Transverse colon (tissue), 4 donors: ENCODE measurements at regions not wholly inside any gene's neighbourhood (a gene's known extent, or its start where the extent isn't known, plus 50 kb on each side); places are given as distances from the start of the nearest gene placed in this dataset.

Experiments used
- DNase-seq: peaks from one replicate; pipeline ENCODE4 v3.0.0-alpha.2; 2019
- H3K27ac ChIP-seq, 4 donors: fragments of 200-600 bp; sonication (generic); 2 replicates each; pipeline ENCODE4 v1.5.1; 2016 to 2018; ENCODE audit warnings: inconsistent platforms in 4 of 4
- H3K27me3 ChIP-seq: fragments of 200-600 bp; sonication (generic); 2 replicates; pipeline ENCODE4 v1.5.1; 2017; ENCODE audit warnings: inconsistent platforms
- H3K36me3 ChIP-seq, 4 donors: fragments of 200-600 bp; sonication (generic); 2 replicates each; pipeline ENCODE4 v1.5.1; 2017 to 2019; ENCODE audit warnings: inconsistent platforms in 4 of 4
- H3K4me1 ChIP-seq, 4 donors: fragments of 200-600 bp; sonication (generic); 2 replicates each; pipeline ENCODE4 v1.5.1; 2017 to 2020; ENCODE audit warnings: inconsistent platforms in 4 of 4
- H3K4me3 ChIP-seq, 4 donors: fragments of 200-600 bp; sonication (generic); 1 replicate in 1 of 4; 2 replicates in 3 of 4; pipeline versions ENCODE4 v1.5.1 to v1.6.1; 2017 to 2019; ENCODE audit warnings: inconsistent platforms in 4 of 4
- H3K9me3 ChIP-seq, 2 donors: fragments of 200-600 bp; sonication (generic); 2 replicates each; pipeline ENCODE4 v1.5.1; 2017 to 2019; ENCODE audit warnings: inconsistent platforms in 2 of 2
- EP300 ChIP-seq: sonication (generic); formaldehyde crosslinking; IDR thresholded peaks from one replicate; pipeline ENCODE4 v1.6.1; 2017; ENCODE audit warnings: antibody characterized with exemption, low read depth
- POLR2A ChIP-seq: fragments of 450-650 bp; IDR thresholded peaks from one replicate; pipeline ENCODE4 v1.6.1; 2016; ENCODE audit warnings: antibody characterized with exemption, mild to moderate bottlenecking, moderate library complexity
- POLR2AphosphoS5 ChIP-seq, 3 donors: sonication (generic); formaldehyde crosslinking; IDR thresholded peaks; one replicate each; pipeline ENCODE4 v1.6.1; 2016; ENCODE audit warnings: antibody characterized with exemption in 3 of 3
- WGBS, 2 donors: methylation state at CpG; one replicate each; pipeline ENCODE4 v1.1.5; 2018; ENCODE audit warnings: low coverage in 1 of 2; 5-methylcytosine and 5-hydroxymethylcytosine counted together
- in situ Hi-C, 4 donors: fragments of 200-750 bp; cut with MboI; loops; one replicate each; pipeline versions ENCODE4 v1.15.0 to v1.15.1; 2017; ENCODE audit warnings: low sequenced_read_pairs in 3 of 4, low pct_ligation_motif_present in 1 of 4, low pct_unique_long_range_greater_than_20kb in 1 of 4
- intact Hi-C: fragments of 100-400 bp; cut with DNase I; formaldehyde crosslinking; loops from one replicate; pipeline ENCODE4 v1.15.1; 2023; ENCODE audit warnings: low total_unique reads
- TF ChIP-seq, protein P1 (sequence below), 5 experiments: fragments of 200-600 bp in 3 of 5; fragments of 450-650 bp in 2 of 5; sonication (generic) in 3 of 5; IDR thresholded peaks; 1 replicate in 2 of 5; 2 replicates in 3 of 5; pipeline ENCODE4 v1.5.1; 2016 to 2017; ENCODE audit warnings: antibody characterized with exemption in 5 of 5, inconsistent platforms in 3 of 5, mild to moderate bottlenecking in 2 of 5, moderate library complexity in 1 of 5

DNA sequence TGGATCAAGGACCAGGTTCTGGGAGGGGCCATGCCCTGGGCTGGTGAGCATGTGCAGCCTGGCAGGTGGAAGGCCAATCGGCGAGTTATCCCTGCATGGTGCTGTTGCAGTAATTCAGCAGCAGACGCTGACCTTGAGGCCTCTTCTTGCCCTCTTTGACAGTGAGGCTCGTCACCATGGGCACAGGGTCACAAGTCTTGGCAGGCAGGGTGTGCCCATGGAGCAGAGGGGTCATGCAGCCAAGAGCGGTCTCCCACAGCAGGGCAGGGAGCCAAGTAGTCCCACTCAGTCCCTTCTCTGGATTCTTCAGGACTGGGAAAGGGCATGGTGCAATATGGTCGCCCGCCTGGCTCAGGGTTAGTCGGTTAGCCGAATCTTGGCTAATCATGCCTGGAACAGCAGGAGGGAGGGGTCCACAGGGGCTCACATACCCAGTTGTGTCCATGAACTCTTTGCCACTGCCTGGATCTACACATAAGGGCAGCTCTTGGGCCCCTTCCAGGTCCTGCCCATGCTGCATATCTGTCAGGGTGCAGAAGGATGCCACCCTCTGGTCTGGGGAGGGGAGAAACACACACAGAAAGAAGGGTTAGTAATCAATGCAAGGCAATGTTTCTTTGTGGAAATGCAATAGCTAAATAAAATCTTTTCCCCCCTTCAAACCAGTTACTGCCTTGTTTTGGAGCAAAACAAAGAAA lies 226.8 kb downstream of the SIPA1L2 start:
- intact Hi-C loops, result no loop called here
- DNase-seq, result no peak
- TF ChIP-seq, protein P1, sequence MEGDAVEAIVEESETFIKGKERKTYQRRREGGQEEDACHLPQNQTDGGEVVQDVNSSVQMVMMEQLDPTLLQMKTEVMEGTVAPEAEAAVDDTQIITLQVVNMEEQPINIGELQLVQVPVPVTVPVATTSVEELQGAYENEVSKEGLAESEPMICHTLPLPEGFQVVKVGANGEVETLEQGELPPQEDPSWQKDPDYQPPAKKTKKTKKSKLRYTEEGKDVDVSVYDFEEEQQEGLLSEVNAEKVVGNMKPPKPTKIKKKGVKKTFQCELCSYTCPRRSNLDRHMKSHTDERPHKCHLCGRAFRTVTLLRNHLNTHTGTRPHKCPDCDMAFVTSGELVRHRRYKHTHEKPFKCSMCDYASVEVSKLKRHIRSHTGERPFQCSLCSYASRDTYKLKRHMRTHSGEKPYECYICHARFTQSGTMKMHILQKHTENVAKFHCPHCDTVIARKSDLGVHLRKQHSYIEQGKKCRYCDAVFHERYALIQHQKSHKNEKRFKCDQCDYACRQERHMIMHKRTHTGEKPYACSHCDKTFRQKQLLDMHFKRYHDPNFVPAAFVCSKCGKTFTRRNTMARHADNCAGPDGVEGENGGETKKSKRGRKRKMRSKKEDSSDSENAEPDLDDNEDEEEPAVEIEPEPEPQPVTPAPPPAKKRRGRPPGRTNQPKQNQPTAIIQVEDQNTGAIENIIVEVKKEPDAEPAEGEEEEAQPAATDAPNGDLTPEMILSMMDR (IDR thresholded peaks at IDR 0.05), result no peak
- TF ChIP-seq POLR2AphosphoS5 (IDR thresholded peaks at IDR 0.05) (no peak), EP300 (no peak), POLR2A (no peak)
- H3K9me3 ChIP-seq, result no peaks in the 10 kb centered on the region
- H3K4me1 ChIP-seq, result no peaks in the 10 kb centered on the region
- no peak overlapping the region for H3K4me3 ChIP-seq
- no peak overlapping the region for H3K27ac ChIP-seq
- in situ Hi-C loops, result no loop called here
- H3K36me3 ChIP-seq, result peaks cover 0 to 39% (median 5%) of the 10 kb centered on the region in 4 donors
- 89 to 100% methylated on average over 3 to 9 of the region's 9 CpGs for WGBS, 2 donors
- no peaks in the 10 kb centered on the region for H3K27me3 ChIP-seq

DNA sequence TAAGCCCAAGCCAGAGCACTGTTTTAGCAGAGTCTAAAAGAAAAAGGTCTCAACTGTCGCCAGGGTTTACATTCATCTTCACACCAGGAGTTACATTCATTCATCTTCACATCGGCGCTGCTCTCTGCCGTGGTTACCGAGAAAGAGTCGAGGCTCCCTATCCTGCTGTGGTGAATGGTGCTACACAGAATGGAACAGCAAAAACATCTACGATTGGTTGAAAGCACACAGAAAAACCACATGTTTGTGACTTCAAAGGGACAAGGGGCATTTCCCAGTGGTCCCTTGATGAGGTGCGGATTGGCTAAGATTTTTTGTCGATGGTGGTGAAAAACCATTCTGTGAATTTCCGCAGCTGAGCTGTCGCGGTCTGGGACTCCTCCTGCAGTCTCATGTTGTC lies 231.1 kb downstream of the SIPA1L2 start:
- no peak overlapping the region for H3K27ac ChIP-seq
- TF ChIP-seq, protein P1 (IDR thresholded peaks at IDR 0.05), result no peak
- TF ChIP-seq EP300 (no peak), POLR2A (no peak), POLR2AphosphoS5 (IDR thresholded peaks at IDR 0.05) (no peak)
- no peaks in the 10 kb centered on the region for H3K9me3 ChIP-seq
- H3K36me3 ChIP-seq, result peaks cover 0 to 36% (median 8%) of the 10 kb centered on the region in 4 donors
- 91 to 92% methylated on average over 9 to 12 of the region's 12 CpGs for WGBS, 2 donors
- DNase-seq, result no peak
- in situ Hi-C loops (no loop called here), intact Hi-C loops (no loop called here)
- H3K4me1 ChIP-seq, result no peaks in the 10 kb centered on the region
- H3K4me3 ChIP-seq, result no peak overlapping the region
- no peaks in the 10 kb centered on the region for H3K27me3 ChIP-seq

DNA sequence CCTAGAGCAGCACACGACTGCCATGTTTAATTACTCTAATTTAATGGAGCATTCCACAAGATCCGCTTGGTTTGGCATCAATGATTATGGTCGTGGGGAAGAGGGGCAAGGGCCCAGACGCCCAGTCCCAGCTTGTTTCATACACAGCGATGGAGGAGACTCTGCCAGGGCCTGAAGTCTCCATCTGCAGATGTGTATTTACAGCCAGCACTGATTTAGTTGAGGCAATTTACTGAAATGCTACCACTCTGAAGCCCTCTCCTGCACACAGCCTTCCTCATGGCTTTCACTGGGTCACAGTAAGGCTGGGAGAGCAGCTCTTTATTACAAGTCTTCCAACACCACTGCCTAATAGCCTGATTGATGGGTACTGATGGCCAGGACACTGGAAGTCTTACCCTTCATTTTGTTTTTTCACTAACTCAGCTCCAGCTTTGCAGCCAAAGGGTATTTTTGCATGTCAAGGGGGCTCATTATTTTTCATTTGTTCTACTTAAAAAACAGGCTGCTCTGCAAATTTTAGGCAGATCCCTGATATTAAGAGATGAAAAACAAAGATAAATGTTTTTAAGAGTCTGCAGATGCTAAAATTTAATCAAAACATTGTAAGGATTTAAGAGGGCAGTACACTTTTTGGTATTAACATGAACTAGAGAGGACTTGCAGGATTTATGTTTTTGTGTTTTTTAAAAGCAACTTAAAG lies 236.3 kb downstream of the SIPA1L2 start:
- intact Hi-C loops, result no loop called here
- WGBS, 2 donors, result 56 to 70% methylated on average over 3 to 5 of the region's 5 CpGs
- peaks cover 0 to 10% (median 5%) of the 10 kb centered on the region in 4 donors for H3K36me3 ChIP-seq
- H3K27me3 ChIP-seq, result no peaks in the 10 kb centered on the region
- H3K9me3 ChIP-seq, result no peaks in the 10 kb centered on the region
- no peak for DNase-seq
- TF ChIP-seq, protein P1 (IDR thresholded peaks at IDR 0.05), result no peak
- TF ChIP-seq POLR2A (no peak), EP300 (no peak), POLR2AphosphoS5 (IDR thresholded peaks at IDR 0.05) (no peak)
- H3K27ac ChIP-seq, result no peak overlapping the region
- in situ Hi-C loops, result no loop called here
- H3K4me1 ChIP-seq, result no peaks in the 10 kb centered on the region
- no peak overlapping the region for H3K4me3 ChIP-seq

DNA sequence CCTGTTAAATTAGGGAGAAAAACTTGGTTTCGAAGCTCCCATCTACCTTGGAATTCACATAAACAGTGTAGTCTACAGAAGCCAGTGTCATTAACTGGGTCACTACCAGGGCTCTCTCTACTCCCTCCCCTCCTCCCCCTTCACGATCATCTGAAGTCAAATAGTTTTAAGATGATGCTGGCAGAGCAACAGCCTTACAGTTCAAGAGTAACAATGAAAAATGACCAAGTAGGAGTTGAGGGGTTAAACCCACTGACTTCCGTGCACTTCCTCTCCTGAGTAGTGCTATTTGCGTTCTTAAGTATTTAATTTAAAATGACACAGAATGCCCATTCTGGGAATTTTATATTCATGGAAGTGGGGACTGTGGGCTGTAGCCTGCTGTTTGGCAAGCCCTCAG lies 236.9 kb downstream of the SIPA1L2 start:
- H3K4me1 ChIP-seq, result no peaks in the 10 kb centered on the region
- H3K27ac ChIP-seq, result no peak overlapping the region
- H3K36me3 ChIP-seq, result peaks cover 0 to 10% (median 2%) of the 10 kb centered on the region in 4 donors
- H3K9me3 ChIP-seq, result no peaks in the 10 kb centered on the region
- TF ChIP-seq POLR2AphosphoS5 (IDR thresholded peaks at IDR 0.05) (no peak), EP300 (no peak), POLR2A (no peak)
- TF ChIP-seq, protein P1 (IDR thresholded peaks at IDR 0.05), result no peak
- 52 to 54% methylated on average over 2 to 4 of the region's 4 CpGs for WGBS, 2 donors
- H3K27me3 ChIP-seq, result no peaks in the 10 kb centered on the region
- no peak for DNase-seq
- intact Hi-C loops, result no loop called here
- H3K4me3 ChIP-seq, result no peak overlapping the region
- in situ Hi-C loops, result no loop called here
